Muscle layer of duodenum (tissue), 2 donors: ENCODE measurements at regions not wholly inside any gene's neighbourhood (a gene's known extent, or its start where the extent isn't known, plus 50 kb on each side); places are given as distances from the start of the nearest gene placed in this dataset.
"Not testable (repeated sequence)": the region's sequence is repeated elsewhere in the genome, so short reads cannot be mapped to it uniquely, and the experiment has no call there.

Experiments
- H3K27ac ChIP-seq: one replicate; pipeline ENCODE4 v1.7.0; 2013; ENCODE audit warnings: mild to moderate bottlenecking, low read length
- H3K27me3 ChIP-seq: one replicate; pipeline ENCODE4 v1.7.0; 2013; ENCODE audit warnings: low read depth, mild to moderate bottlenecking, control low read depth, low read length
- H3K36me3 ChIP-seq, 2 donors: one replicate each; pipeline ENCODE4 v1.7.0; 2013; ENCODE audit warnings: low read length in 2 of 2, control low read depth in 1 of 2, mild to moderate bottlenecking in 1 of 2; ENCODE audit not compliant: insufficient read depth in 2 of 2, control insufficient read depth in 1 of 2
- H3K4me1 ChIP-seq, 2 donors: one replicate each; pipeline ENCODE4 v1.7.0; 2013; ENCODE audit warnings: low read length in 2 of 2, mild to moderate bottlenecking in 2 of 2, control low read depth in 1 of 2, moderate library complexity in 1 of 2; ENCODE audit not compliant: insufficient read depth in 2 of 2, control insufficient read depth in 1 of 2
- H3K4me3 ChIP-seq, 2 donors: one replicate each; pipeline ENCODE4 v1.7.0; 2013; ENCODE audit warnings: low read length in 2 of 2, low read depth in 1 of 2, mild to moderate bottlenecking in 1 of 2
- H3K9me3 ChIP-seq, 2 donors: one replicate each; pipeline ENCODE4 v1.7.0; 2013; ENCODE audit warnings: low read length in 2 of 2, control low read depth in 1 of 2, mild to moderate bottlenecking in 1 of 2; ENCODE audit not compliant: control insufficient read depth in 1 of 2
- donor health status: healthy.

DNA sequence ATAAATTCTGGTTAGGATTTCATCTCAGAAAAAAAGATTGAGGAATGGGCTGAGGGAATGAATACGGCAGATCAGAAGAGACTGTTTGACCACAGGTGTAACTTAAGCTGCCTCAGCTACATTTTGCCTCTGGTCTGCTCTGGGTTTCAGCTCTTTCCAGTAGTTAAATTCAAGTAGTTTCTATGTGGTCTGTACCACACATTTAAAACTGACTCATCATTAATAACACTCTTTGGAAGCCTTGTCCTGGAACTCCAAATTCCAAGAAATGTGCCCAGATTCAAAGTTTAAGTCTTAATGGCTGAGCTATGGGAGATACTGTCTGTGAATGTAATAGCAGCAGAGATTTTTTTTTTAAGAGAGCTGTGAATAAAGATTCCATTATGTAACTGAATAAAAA lies 133.1 kb upstream of the IGSF10 start:
- no peaks in the 10 kb centered on the region for H3K4me1 ChIP-seq
- no peak overlapping the region for H3K27ac ChIP-seq
- no peak overlapping the region for H3K4me3 ChIP-seq
- H3K36me3 ChIP-seq = no peaks in the 10 kb centered on the region
- H3K27me3 ChIP-seq = no peaks in the 10 kb centered on the region
- no peaks in the 10 kb centered on the region for H3K9me3 ChIP-seq

- H3K27ac ChIP-seq = no peak overlapping the region
- H3K27me3 ChIP-seq = no peaks in the 10 kb centered on the region
- no peaks in the 10 kb centered on the region for H3K9me3 ChIP-seq
- H3K4me1 ChIP-seq = no peaks in the 10 kb centered on the region
- H3K36me3 ChIP-seq = no peaks in the 10 kb centered on the region
- H3K4me3 ChIP-seq = no peak overlapping the region
Observed at GRCh38 chr3:151592287-151592686, 131.4 kb upstream of the IGSF10 start.

GRCh38 chr3:151591441-151591840 lies 130.6 kb upstream of the IGSF10 start:
- H3K36me3 ChIP-seq = no peaks in the 10 kb centered on the region
- H3K27ac ChIP-seq = no peak overlapping the region
- H3K27me3 ChIP-seq = no peaks in the 10 kb centered on the region
- no peaks in the 10 kb centered on the region for H3K9me3 ChIP-seq
- no peak overlapping the region for H3K4me3 ChIP-seq
- no peaks in the 10 kb centered on the region for H3K4me1 ChIP-seq

- H3K36me3 ChIP-seq = no peaks in the 10 kb centered on the region
- no peaks in the 10 kb centered on the region for H3K27me3 ChIP-seq
- H3K27ac ChIP-seq = no peak overlapping the region
- no peaks in the 10 kb centered on the region for H3K9me3 ChIP-seq
- H3K4me1 ChIP-seq = no peaks in the 10 kb centered on the region
- H3K4me3 ChIP-seq = no peak overlapping the region
Observed at GRCh38 chr3:151589311-151589710, 128.4 kb upstream of the IGSF10 start.

- H3K36me3 ChIP-seq, H3K4me3 ChIP-seq, H3K27ac ChIP-seq, H3K9me3 ChIP-seq, H3K27me3 ChIP-seq, H3K4me1 ChIP-seq: not testable (repeated sequence)
Observed at GRCh38 chr3:151587659-151588058, 126.8 kb upstream of the IGSF10 start.

GRCh38 chr3:151584566-151584965 lies 123.7 kb upstream of the IGSF10 start:
- Histone ChIP-seq H3K36me3 (no peaks in the 10 kb centered on the region), H3K27ac (no peak overlapping the region)

GRCh38 chr3:151581035-151581434 lies 120.2 kb upstream of the IGSF10 start:
- Histone ChIP-seq H3K4me1 (no peaks in the 10 kb centered on the region), H3K4me3 (no peak overlapping the region), H3K9me3 (no peaks in the 10 kb centered on the region), H3K27ac (no peak overlapping the region), H3K36me3 (no peaks in the 10 kb centered on the region), H3K27me3 (no peaks in the 10 kb centered on the region)

More at GRCh38 chr3:151584566-151584965, 123.7 kb upstream of the IGSF10 start:
- Histone ChIP-seq H3K27me3 (no peaks in the 10 kb centered on the region), H3K9me3 (no peaks in the 10 kb centered on the region), H3K4me3 (no peak overlapping the region), H3K4me1 (no peaks in the 10 kb centered on the region)

DNA sequence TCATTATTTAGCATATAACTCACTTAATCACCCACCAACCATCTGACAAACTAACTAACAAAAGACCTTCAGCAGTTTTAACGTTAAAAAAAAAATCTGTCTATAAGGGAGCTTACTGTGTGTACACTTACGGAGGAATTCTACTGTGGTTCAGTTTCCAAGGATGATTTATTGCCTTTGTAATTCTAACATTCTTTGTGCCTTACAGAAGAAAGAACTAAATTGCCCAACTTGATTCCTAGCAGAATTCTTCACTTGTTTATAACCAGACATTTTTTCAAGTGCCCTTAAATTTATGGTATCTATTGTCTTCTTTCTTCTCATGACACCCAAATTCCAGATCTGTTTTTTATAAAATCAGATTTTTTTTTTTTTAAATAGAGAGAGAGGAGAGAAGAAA lies 119.7 kb upstream of the IGSF10 start:
- no peak overlapping the region for H3K27ac ChIP-seq
- H3K4me3 ChIP-seq = no peak overlapping the region
- no peaks in the 10 kb centered on the region for H3K36me3 ChIP-seq
- H3K4me1 ChIP-seq = no peaks in the 10 kb centered on the region
- H3K27me3 ChIP-seq = no peaks in the 10 kb centered on the region
- H3K9me3 ChIP-seq = no peaks in the 10 kb centered on the region

DNA sequence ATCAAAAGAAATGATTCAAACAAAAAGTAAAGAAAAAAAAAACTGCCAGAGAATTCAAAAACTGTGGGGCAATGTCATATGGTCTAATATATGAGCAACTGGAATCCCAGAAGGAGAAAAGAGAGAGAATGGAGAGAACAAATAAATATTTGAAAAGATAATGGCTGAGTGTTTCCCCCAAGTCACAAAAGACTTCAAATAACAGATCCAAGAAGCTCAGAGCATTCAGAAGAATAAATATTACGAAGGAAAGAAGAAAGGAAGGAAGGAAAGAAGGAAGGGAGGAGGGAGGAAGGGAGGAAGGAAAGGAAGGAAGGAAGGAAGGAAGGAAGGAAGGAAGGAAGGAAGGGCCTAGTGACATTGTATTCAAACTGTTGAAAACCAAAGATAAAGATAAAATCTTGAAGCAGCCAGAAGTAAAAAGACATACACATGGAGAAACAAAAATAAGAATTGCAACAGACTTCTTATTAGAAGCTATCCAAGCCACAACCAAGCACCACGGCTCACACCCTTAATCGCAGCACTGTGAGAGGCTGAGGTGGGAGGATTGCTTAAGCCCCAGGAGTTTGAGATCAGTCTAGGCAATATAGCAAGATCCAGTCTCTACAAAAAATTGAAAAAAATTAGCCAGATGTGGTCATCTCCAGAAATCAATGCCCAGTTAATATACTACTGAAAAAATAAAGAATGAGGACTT lies 118.9 kb upstream of the IGSF10 start:
- Histone ChIP-seq H3K27me3 (no peaks in the 10 kb centered on the region), H3K36me3 (no peaks in the 10 kb centered on the region), H3K4me3 (no peak overlapping the region), H3K27ac (no peak overlapping the region), H3K9me3 (no peaks in the 10 kb centered on the region), H3K4me1 (no peaks in the 10 kb centered on the region)

- no peak overlapping the region for H3K27ac ChIP-seq
- no peaks in the 10 kb centered on the region for H3K27me3 ChIP-seq
- no peaks in the 10 kb centered on the region for H3K4me1 ChIP-seq
- no peaks in the 10 kb centered on the region for H3K36me3 ChIP-seq
- no peaks in the 10 kb centered on the region for H3K9me3 ChIP-seq
- no peak overlapping the region for H3K4me3 ChIP-seq
Observed at GRCh38 chr3:151578495-151578894, 117.6 kb upstream of the IGSF10 start.

- H3K9me3 ChIP-seq = no peaks in the 10 kb centered on the region
- no peak overlapping the region for H3K4me3 ChIP-seq
- no peaks in the 10 kb centered on the region for H3K4me1 ChIP-seq
- H3K27ac ChIP-seq = no peak overlapping the region
- no peaks in the 10 kb centered on the region for H3K27me3 ChIP-seq
- H3K36me3 ChIP-seq = no peaks in the 10 kb centered on the region
Observed at GRCh38 chr3:151576511-151577137, 115.8 kb upstream of the IGSF10 start.

DNA sequence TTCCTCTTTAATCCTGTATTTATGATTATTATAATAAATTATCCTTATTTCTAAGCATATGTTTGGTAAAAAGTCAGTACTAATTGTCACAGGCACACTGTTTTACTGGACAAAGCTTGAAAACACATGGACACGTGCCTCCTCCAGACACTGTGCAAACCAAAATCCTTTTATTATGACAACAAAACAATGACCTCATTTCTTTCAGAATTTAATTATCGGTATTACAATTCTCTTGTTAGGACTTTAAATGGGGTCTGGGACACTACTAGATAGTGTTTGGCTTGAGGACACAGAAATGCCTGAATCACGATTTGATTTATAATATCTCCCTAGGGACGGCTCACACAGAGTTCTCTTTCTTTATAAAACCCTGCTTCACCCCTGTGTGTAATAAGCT lies 107.3 kb upstream of the IGSF10 start:
- Histone ChIP-seq H3K36me3 (no peaks in the 10 kb centered on the region), H3K27ac (no peak overlapping the region)

More for the DNA sequence above, 107.3 kb upstream of the IGSF10 start:
- Histone ChIP-seq H3K27me3 (no peaks in the 10 kb centered on the region), H3K4me3 (no peak overlapping the region), H3K9me3 (no peaks in the 10 kb centered on the region), H3K4me1 (no peaks in the 10 kb centered on the region)
